NCI-H345 (cell line): ENCODE measurements at regions not wholly inside any gene's neighbourhood (a gene's known extent, or its start where the extent isn't known, plus 50 kb on each side); places are given as distances from the start of the nearest gene placed in this dataset.
A peak's percentile ranks its signal among the peaks of the same experiment; 100 is the strongest.

Source experiments
- DNase-seq: peaks from one replicate; lab custom pipeline; 2025; lab: John Stamatoyannopoulos, UW

- no peak for DNase-seq
These were observed 101.0 kb downstream of the HRH4 start for GRCh38 chr18:24561369-24561965.

- DNase-seq = no peak
These were observed 106.8 kb downstream of the HRH4 start for GRCh38 chr18:24567199-24567598.

- DNase-seq = no peak
These were observed 110.3 kb downstream of the HRH4 start for GRCh38 chr18:24570716-24571115.

GRCh38 chr18:24582771-24583170, 122.3 kb downstream of the HRH4 start:
- DNase-seq = no peak

- no peak for DNase-seq
These were observed 123.8 kb downstream of the HRH4 start for GRCh38 chr18:24584205-24584604.

- no peak for DNase-seq
These were observed 124.4 kb downstream of the HRH4 start for GRCh38 chr18:24584813-24585212.

- DNase-seq = no peak
These were observed 125.6 kb downstream of the HRH4 start for GRCh38 chr18:24585996-24586566.

GRCh38 chr18:24586662-24587360, 126.4 kb downstream of the HRH4 start:
- DNase-seq = no peak

GRCh38 chr18:24588440-24588839, 128.0 kb downstream of the HRH4 start:
- peak; percentile 3 for DNase-seq

GRCh38 chr18:24590946-24591345, 130.5 kb downstream of the HRH4 start:
- no peak for DNase-seq

GRCh38 chr18:24593401-24593800, 133.0 kb downstream of the HRH4 start:
- no peak for DNase-seq

- DNase-seq = no peak
These were observed 133.4 kb downstream of the HRH4 start for GRCh38 chr18:24593886-24594285.

GRCh38 chr18:24595561-24596031, 135.2 kb downstream of the HRH4 start:
- DNase-seq = no peak

GRCh38 chr18:24600076-24600654, 139.7 kb downstream of the HRH4 start:
- peak; percentile 76 for DNase-seq

GRCh38 chr18:24601585-24601984, 141.1 kb downstream of the HRH4 start:
- DNase-seq = no peak

GRCh38 chr18:24602201-24602600, 141.8 kb downstream of the HRH4 start:
- no peak for DNase-seq

GRCh38 chr18:24603151-24603550, 142.7 kb downstream of the HRH4 start:
- no peak for DNase-seq

- no peak for DNase-seq
These were observed 145.0 kb downstream of the HRH4 start for GRCh38 chr18:24605444-24605843.

- DNase-seq = no peak
These were observed 148.8 kb downstream of the HRH4 start for GRCh38 chr18:24609254-24609653.

- DNase-seq = peak; percentile 2
These were observed 150.6 kb downstream of the HRH4 start for GRCh38 chr18:24611075-24611474.

GRCh38 chr18:24613896-24614640, 153.6 kb downstream of the HRH4 start:
- no peak for DNase-seq

- peak; percentile 86 for DNase-seq
These were observed 156.2 kb downstream of the HRH4 start for GRCh38 chr18:24616653-24617052.
